Endodermal cell (in vitro differentiated cells): ENCODE measurements at regions not wholly inside any gene's neighbourhood (a gene's known extent, or its start where the extent isn't known, plus 50 kb on each side); places are given as distances from the start of the nearest gene placed in this dataset.

Experiments
- DNase-seq: peaks from one replicate; pipeline ENCODE4 v3.0.0-alpha.2; 2017
- H3K27ac ChIP-seq: 2 replicates; pipeline ENCODE4 v1.5.1; 2013; ENCODE audit warnings: mild to moderate bottlenecking, low read depth, low read length, moderate library complexity
- H3K27me3 ChIP-seq: 2 replicates; pipeline ENCODE4 v1.6.1; 2013; ENCODE audit warnings: mild to moderate bottlenecking, low read length, moderate library complexity; ENCODE audit not compliant: insufficient read depth, control insufficient read depth, poor library complexity, severe bottlenecking
- H3K36me3 ChIP-seq: 2 replicates; pipeline ENCODE4 v1.7.0; 2013; ENCODE audit warnings: mild to moderate bottlenecking, low read length, moderate library complexity; ENCODE audit not compliant: control insufficient read depth, insufficient read depth
- H3K4me1 ChIP-seq: one replicate; pipeline ENCODE4 v1.7.0; 2013; ENCODE audit warnings: low read length; ENCODE audit not compliant: control insufficient read depth, insufficient read depth
- H3K4me3 ChIP-seq: 2 replicates; pipeline ENCODE4 v1.5.1; 2013; ENCODE audit warnings: mild to moderate bottlenecking, low read length, moderate library complexity
- H3K9ac ChIP-seq: 2 replicates; pipeline ENCODE4 v1.6.1; 2013; ENCODE audit warnings: mild to moderate bottlenecking, low read length, moderate library complexity; ENCODE audit not compliant: poor library complexity, severe bottlenecking; ENCODE audit errors: extremely low read depth
- H3K9me3 ChIP-seq: 2 replicates; pipeline ENCODE4 v1.6.1; 2013; ENCODE audit warnings: mild to moderate bottlenecking, low read length, moderate library complexity; ENCODE audit not compliant: control insufficient read depth
- H3K27ac Mint-ChIP-seq: 2 replicates; pipeline ENCODE4 v1.8.0; 2020; ENCODE audit warnings: mixed read lengths
- H3K27me3 Mint-ChIP-seq: 2 replicates; pipeline ENCODE4 v1.8.0; 2021; ENCODE audit warnings: mild to moderate bottlenecking, mixed read lengths; ENCODE audit not compliant: insufficient read depth
- H3K36me3 Mint-ChIP-seq: 2 replicates; pipeline ENCODE4 v1.8.0; 2020; ENCODE audit warnings: low read depth, mixed read lengths
- H3K4me1 Mint-ChIP-seq: 2 replicates; pipeline ENCODE4 v1.8.0; 2020; ENCODE audit warnings: mixed read lengths
- H3K4me3 Mint-ChIP-seq: 2 replicates; pipeline ENCODE4 v1.8.0; 2020; ENCODE audit warnings: mild to moderate bottlenecking, moderate library complexity, mixed read lengths
- H3K9me3 Mint-ChIP-seq: 2 replicates; pipeline ENCODE4 v1.8.0; 2020; ENCODE audit warnings: mild to moderate bottlenecking, mixed read lengths
- CTCF ChIP-seq: fragments of 200-600 bp; sonication (generic); conservative IDR thresholded peaks from 2 replicates; pipeline ENCODE4 v1.5.0; 2021; ENCODE audit warnings: antibody characterized with exemption, mild to moderate bottlenecking
- WGBS, 2 experiments: methylation state at CpG; one replicate each; pipeline versions ENCODE4 v1.1.5 to v1.1.7; 2013; ENCODE audit warnings: missing lambda C conversion rate in 2 of 2, mixed read lengths in 1 of 2; ENCODE audit not compliant: insufficient coverage in 1 of 2, insufficient read length in 1 of 2; 5-methylcytosine and 5-hydroxymethylcytosine counted together

- Histone ChIP-seq H3K4me3 (no peak overlapping the region), H3K27ac (peak overlapping the region; percentile 6), H3K9ac (no peak overlapping the region), H3K27me3 (no peaks in the 10 kb centered on the region), H3K36me3 (no peaks in the 10 kb centered on the region), H3K4me1 (no peaks in the 10 kb centered on the region), H3K9me3 (no peaks in the 10 kb centered on the region)
- H3K27ac Mint-ChIP-seq, result no peak overlapping the region
- H3K27me3 Mint-ChIP-seq, result no peaks in the 10 kb centered on the region
- no peak overlapping the region for H3K4me3 Mint-ChIP-seq
- WGBS, 2 experiments, result 58 to 70% methylated on average over 2 to 5 of the region's 6 CpGs
- no peaks in the 10 kb centered on the region for H3K4me1 Mint-ChIP-seq
- H3K9me3 Mint-ChIP-seq, result no peaks in the 10 kb centered on the region
- no peaks in the 10 kb centered on the region for H3K36me3 Mint-ChIP-seq
- DNase-seq, result peak; percentile 76
- TF ChIP-seq CTCF, result no peak
Observed at GRCh38 chr15:95596496-95596895, 734.0 kb upstream of the NR2F2 start.

GRCh38 chr15:95598251-95598855 lies 732.1 kb upstream of the NR2F2 start:
- no peak overlapping the region for H3K27ac ChIP-seq
- Mint-ChIP-seq H3K27me3 (no peaks in the 10 kb centered on the region), H3K36me3 (no peaks in the 10 kb centered on the region), H3K27ac (no peak overlapping the region), H3K9me3 (no peaks in the 10 kb centered on the region), H3K4me3 (no peak overlapping the region), H3K4me1 (no peaks in the 10 kb centered on the region)
- no peak for DNase-seq
- H3K4me3 ChIP-seq, result no peak overlapping the region
- TF ChIP-seq CTCF, result no peak
- no peaks in the 10 kb centered on the region for H3K4me1 ChIP-seq
- 86 to 87% methylated on average over 6 to 8 of the region's 8 CpGs for WGBS, 2 experiments
- no peaks in the 10 kb centered on the region for H3K36me3 ChIP-seq
- no peaks in the 10 kb centered on the region for H3K27me3 ChIP-seq
- H3K9ac ChIP-seq, result no peak overlapping the region
- H3K9me3 ChIP-seq, result no peaks in the 10 kb centered on the region

GRCh38 chr15:95600367-95600766 lies 730.1 kb upstream of the NR2F2 start:
- H3K27me3 ChIP-seq, result no peaks in the 10 kb centered on the region
- H3K27me3 Mint-ChIP-seq, result no peaks in the 10 kb centered on the region
- H3K9ac ChIP-seq, result no peak overlapping the region
- H3K36me3 Mint-ChIP-seq, result no peaks in the 10 kb centered on the region
- H3K9me3 Mint-ChIP-seq, result no peaks in the 10 kb centered on the region
- H3K4me3 ChIP-seq, result no peak overlapping the region
- TF ChIP-seq CTCF, result no peak
- DNase-seq, result no peak
- H3K9me3 ChIP-seq, result no peaks in the 10 kb centered on the region
- no peaks in the 10 kb centered on the region for H3K36me3 ChIP-seq
- H3K4me1 Mint-ChIP-seq, result peaks cover 4% of the 10 kb centered on the region
- H3K4me1 ChIP-seq, result no peaks in the 10 kb centered on the region
- 89% methylated on average over 2 of the region's 2 CpGs; no CpG with 5 or more reads in 1 of the 2 experiments for WGBS, 2 experiments
- H3K27ac ChIP-seq, result no peak overlapping the region
- no peak overlapping the region for H3K4me3 Mint-ChIP-seq
- H3K27ac Mint-ChIP-seq, result no peak overlapping the region
